ENCODE measurements at regions not wholly inside any gene's neighbourhood (a gene's known extent, or its start where the extent isn't known, plus 50 kb on each side); places are given as distances from the start of the nearest gene placed in this dataset.

DNA sequence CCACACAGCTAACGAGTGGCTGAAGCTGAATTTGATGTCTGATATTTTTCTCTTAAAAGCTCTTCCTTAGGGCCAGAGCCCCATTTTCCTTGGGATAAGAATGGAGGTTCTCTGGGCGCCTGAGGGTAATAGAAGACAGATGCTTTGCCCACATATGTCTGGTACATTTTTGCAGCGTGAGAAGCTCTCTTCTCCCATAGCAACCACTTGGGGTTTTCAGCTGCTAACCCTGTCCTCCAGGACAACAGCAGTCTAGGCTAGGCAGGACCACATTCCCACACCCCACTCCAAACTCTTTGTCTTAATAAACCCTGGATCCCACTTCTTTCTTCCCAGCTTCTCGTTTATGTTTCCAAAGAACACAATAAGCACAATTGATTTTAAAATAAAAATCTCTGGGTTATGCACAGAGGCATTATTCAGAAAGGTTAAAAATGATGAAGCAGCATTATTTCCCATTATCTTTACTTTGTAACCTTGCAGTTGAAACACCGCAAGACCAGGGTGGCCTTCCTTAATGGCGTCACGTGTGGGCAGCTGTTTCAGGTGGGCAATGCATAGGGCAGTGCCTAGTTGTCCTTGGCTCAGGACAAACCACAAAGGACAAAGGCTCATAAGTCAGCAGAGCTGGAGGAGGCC lies 56.5 kb upstream of the NTRK3 start:
- TF ChIP-seq, protein P1, sequence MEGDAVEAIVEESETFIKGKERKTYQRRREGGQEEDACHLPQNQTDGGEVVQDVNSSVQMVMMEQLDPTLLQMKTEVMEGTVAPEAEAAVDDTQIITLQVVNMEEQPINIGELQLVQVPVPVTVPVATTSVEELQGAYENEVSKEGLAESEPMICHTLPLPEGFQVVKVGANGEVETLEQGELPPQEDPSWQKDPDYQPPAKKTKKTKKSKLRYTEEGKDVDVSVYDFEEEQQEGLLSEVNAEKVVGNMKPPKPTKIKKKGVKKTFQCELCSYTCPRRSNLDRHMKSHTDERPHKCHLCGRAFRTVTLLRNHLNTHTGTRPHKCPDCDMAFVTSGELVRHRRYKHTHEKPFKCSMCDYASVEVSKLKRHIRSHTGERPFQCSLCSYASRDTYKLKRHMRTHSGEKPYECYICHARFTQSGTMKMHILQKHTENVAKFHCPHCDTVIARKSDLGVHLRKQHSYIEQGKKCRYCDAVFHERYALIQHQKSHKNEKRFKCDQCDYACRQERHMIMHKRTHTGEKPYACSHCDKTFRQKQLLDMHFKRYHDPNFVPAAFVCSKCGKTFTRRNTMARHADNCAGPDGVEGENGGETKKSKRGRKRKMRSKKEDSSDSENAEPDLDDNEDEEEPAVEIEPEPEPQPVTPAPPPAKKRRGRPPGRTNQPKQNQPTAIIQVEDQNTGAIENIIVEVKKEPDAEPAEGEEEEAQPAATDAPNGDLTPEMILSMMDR (IDR thresholded peaks at IDR 0.05): no peak
- TF ChIP-seq POLR2A (IDR thresholded peaks at IDR 0.05): no peak
